ENCODE measurements at regions not wholly inside any gene's neighbourhood (a gene's known extent, or its start where the extent isn't known, plus 50 kb on each side); places are given as distances from the start of the nearest gene placed in this dataset.
"Not testable (repeated sequence)": the region's sequence is repeated elsewhere in the genome, so short reads cannot be mapped to it uniquely, and the experiment has no call there.

DNA sequence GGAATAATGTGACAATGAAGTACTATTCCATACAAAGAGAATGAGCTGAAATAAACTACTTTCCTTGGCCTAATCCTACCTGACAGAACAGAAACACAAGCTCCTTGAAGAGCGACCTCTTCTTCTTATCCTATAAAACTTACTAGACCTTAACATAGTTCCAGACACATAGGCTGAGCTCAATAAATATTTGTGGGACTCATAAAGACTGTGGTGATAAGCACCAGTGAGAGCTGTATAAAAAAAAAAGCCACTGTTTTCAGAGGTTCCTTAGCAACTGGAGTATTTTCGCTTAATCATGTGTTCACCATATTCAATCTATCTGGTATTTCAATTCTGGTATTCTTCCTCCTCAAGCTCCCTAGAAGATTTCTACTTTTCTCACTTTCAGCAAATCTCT, 1129.6 kb downstream of the STPG2 start:
- TF ChIP-seq, protein P1, sequence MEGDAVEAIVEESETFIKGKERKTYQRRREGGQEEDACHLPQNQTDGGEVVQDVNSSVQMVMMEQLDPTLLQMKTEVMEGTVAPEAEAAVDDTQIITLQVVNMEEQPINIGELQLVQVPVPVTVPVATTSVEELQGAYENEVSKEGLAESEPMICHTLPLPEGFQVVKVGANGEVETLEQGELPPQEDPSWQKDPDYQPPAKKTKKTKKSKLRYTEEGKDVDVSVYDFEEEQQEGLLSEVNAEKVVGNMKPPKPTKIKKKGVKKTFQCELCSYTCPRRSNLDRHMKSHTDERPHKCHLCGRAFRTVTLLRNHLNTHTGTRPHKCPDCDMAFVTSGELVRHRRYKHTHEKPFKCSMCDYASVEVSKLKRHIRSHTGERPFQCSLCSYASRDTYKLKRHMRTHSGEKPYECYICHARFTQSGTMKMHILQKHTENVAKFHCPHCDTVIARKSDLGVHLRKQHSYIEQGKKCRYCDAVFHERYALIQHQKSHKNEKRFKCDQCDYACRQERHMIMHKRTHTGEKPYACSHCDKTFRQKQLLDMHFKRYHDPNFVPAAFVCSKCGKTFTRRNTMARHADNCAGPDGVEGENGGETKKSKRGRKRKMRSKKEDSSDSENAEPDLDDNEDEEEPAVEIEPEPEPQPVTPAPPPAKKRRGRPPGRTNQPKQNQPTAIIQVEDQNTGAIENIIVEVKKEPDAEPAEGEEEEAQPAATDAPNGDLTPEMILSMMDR (IDR thresholded peaks at IDR 0.05; ENCODE audit: insufficient read depth, low read depth, low read length, missing control alignments): no peak
- no peak for DNase-seq (ENCODE audit: low read depth)
- H3K4me3 ChIP-seq (ENCODE audit: low read length): no peak overlapping the region

DNA sequence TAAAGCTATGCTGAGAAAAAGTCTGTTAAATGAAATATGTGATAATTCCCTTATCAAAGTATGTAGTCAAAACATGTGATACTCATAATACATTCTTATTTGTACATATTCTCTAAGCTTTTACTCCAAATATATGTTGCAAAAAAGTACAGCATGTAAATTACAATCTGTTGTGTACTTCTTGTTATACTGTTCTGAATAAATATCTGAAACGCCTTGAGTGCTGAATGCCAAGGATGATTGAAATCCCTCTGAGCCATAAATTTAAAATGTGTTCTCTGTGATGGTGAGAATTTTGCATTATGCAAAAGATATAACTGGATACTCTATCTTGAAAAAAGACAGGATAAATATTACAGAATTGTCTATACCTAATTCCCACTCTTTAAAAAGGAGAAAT, 1128.0 kb downstream of the STPG2 start:
- H3K4me3 ChIP-seq (ENCODE audit: low read length): no peak overlapping the region
- TF ChIP-seq, protein P1 (IDR thresholded peaks at IDR 0.05; ENCODE audit: insufficient read depth, low read depth, low read length, missing control alignments): no peak
- DNase-seq (ENCODE audit: low read depth): no peak

DNA sequence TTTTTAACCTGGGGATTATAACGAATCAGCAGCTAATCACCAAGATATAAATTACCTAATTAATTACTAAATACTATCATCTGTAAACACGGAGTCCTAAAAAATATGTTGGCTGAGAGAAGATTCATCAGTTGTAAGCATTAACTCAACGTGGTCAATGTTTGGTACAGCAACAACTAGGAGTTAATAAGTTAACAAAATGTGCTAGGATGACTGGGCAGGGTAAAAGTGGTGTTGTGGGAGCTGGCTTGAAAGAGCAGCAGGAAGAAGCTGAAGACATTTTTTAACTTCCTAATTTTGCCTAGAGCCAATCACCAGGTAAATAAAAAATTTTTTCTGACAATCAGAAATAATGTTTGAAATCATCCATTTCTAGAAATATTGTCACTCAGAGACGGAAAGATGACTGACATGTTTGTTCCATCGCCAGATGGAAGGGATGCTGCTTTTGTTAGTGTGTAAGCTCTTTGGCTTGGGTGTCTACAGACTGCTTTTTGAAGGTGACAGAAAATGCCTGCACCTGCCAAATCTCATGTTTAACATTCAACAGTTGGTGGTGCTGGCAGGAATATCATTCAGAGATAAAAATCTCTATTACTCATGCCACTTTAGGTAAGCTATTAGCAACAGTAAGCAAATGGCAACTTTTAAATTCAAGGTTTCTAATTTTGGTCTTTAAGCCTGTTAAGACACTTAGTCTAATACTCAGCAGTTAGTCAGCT, 1126.9 kb downstream of the STPG2 start:
- TF ChIP-seq, protein P1 (IDR thresholded peaks at IDR 0.05; ENCODE audit: insufficient read depth, low read depth, low read length, missing control alignments): no peak
- H3K4me3 ChIP-seq (ENCODE audit: low read length): no peak overlapping the region
- no peak for DNase-seq (ENCODE audit: low read depth)

DNA sequence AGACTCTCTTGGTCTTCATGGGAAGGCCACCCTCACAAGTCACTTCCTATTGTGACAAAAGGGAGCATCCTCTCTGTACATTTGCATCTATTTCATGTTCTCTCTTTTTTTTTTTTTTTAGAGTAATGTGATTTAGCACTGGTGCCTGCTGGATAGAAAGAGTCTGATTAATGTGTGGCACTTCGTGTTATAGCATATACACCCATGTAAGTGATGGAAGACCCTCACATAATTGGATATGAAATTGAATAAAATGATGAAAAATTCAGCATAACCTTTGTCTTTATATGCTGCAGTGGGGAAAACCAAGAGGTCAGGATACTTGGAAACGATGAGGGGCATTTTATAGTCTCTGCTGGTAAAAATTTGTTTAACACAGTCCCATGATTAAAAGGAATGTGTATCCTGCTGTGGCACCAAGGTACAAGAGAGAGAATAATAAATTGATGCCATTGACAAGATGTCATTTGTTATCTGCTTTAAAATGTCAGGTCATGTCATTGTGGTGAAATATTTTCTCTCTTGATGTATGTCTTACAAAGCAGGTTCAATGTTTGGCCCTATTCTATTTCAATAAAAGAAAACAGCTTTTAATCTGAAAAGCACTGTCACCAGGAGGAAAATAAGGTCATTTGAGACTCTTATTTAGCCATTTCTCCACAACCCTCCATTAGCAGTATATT, 1115.4 kb downstream of the STPG2 start:
- H3K4me3 ChIP-seq (ENCODE audit: low read length): no peak overlapping the region
- no peak for DNase-seq (ENCODE audit: low read depth)
- TF ChIP-seq, protein P1 (IDR thresholded peaks at IDR 0.05; ENCODE audit: insufficient read depth, low read depth, low read length, missing control alignments): no peak

DNA sequence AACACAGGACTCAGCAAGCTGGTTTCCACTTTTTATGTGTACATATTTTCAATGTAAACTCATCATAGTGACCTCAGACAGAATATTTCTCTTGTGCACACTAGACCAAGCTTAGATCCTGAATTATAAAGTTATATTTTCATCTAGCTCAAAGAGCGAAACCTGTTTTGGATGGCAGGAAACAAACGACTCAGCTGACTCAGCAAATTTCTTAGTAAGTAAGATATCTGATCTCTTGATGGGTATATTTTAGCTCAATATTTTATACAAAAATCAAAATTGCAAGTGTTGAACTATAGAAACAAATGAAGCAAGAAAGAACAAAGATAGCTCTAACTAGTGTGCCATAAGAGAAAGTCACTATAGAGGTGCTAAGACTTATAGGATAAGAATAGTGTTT, 1114.5 kb downstream of the STPG2 start:
- no peak overlapping the region for H3K4me3 ChIP-seq (ENCODE audit: low read length)
- TF ChIP-seq, protein P1 (IDR thresholded peaks at IDR 0.05; ENCODE audit: insufficient read depth, low read depth, low read length, missing control alignments): no peak
- DNase-seq (ENCODE audit: low read depth): no peak

DNA sequence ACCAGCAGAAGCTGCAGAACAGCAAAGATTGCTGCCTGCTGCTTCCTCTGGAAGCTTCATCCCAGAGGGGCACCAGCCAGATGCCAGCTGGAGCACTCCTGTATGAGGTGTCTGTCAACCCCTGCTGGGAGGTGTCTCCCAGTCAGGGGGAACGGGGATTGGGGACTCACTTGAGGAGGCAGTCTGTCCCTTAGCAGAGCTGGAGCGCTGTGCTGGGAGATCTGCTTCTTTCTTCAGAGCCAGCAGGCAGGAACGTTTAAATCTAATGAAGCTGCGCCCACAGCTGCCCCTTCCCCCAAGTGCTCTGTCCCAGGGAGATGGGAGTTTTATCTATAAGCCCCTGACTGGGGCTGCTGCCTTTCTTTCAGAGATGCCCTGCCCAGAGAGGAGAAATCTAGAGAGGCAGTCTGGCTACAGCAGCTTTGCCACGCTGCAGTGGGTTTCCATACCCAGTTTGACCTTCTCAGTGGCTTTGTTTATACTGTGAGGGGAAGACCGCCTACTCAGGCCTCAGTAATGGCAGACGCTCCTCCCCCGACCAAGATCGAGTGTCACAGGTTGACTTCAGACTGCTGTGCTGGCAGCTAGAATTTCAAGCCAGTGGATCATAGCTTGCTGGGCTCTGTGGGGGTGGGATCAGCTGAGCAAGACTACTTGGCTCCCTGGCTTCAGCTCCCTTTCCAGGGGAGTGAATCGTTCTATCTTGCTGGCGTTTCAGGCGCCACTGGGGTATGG, 1105.7 kb downstream of the STPG2 start:
- not testable (repeated sequence) for H3K4me3 ChIP-seq (ENCODE audit: low read length); DNase-seq (ENCODE audit: low read depth)

DNA sequence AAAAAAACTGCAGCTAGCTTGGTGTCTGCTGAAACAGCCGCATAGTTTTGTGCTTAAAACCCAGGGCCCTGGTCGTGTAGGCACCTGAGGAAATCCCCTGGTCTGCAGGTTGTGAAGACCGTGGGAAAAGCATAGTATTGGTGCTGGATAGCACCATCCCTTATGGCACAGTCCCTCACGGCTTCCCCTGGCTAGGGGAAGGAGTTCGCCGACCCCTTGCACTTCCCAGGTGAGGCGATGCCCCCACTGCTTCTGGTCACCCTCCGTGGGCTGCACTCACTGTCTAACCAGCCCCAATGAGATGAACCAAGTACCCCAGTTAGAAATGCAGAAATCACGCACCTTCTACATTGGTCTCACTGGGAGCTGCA, 1105.1 kb downstream of the STPG2 start:
- TF ChIP-seq, protein P1 (IDR thresholded peaks at IDR 0.05; ENCODE audit: insufficient read depth, low read depth, low read length, missing control alignments): no peak
- DNase-seq (ENCODE audit: low read depth): no peak
- no peak overlapping the region for H3K4me3 ChIP-seq (ENCODE audit: low read length)

Measured in epithelial cell of esophagus (primary cell).